Activated CD4-positive, alpha-beta T cell treated with anti-CD3 and anti-CD28 coated beads for 48 hours (primary cell): ENCODE measurements at regions not wholly inside any gene's neighbourhood (a gene's known extent, or its start where the extent isn't known, plus 50 kb on each side); places are given as distances from the start of the nearest gene placed in this dataset.

ENCODE experiments used
- DNase-seq: peaks from one replicate; pipeline ENCODE4 v3.0.0-alpha.2; 2020

DNA sequence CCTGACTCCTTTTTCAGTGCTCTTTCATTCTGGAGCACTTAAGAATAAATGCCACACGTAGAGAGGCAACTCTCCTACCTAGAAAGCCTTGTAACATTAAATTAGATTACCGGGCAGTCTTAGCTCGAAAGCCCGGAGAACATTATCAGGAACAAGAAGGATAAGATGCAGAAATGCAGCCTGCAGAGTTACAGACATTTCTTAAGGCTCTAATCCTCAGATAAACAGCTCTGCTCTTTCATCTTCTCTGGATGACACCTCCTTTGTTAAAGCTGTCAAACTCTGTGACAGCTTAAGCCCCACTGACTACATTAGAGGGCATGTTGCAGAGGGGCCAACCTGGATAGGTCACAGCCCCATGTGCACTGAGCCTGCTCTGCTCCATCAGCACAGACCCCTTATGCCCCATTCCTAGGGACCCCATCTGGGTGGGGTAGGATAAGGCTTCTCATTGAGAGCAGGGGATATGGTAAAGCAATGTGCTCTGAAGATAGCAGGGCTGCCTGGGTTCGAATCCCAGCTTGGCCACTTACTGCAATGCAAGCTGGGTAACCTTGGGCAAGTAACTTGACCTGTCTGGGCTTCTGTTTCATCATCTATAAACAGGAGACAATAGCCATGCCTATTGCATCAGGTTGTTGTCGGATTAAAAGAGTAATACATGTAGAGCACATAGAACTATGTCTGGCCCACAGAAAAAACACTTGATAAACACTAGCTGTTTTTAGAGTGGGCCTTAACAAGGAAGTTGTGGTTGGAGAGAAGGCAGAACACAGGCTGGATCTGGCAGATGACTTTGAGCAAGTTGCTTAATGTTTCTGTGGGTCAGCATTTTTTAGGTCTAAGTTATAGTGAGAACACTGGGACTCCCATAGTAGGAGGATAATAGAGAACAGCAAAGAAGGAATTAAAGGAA is 111.4 kb downstream of the THNSL2 start:
- no peak for DNase-seq

DNA sequence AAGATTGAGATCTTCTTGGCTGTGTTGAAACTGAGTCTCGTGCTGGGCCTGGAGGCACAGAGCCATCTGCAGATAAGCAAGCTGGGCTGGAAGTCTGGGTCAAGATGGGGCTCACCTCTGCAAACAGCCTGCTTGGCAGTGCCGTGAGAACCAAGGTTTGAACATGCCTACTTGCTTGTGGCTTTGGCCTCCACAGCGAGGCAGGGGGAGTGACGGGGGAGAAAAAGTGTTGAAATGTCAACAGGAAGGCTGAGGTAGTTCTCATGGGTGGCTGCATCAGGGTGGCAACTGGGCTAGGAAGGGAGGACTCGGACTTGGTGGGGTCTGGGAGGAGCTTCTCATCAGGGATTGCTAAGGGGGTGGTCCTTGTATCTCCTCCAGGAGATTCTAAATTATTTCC is 99.7 kb downstream of the THNSL2 start:
- no peak for DNase-seq

DNA sequence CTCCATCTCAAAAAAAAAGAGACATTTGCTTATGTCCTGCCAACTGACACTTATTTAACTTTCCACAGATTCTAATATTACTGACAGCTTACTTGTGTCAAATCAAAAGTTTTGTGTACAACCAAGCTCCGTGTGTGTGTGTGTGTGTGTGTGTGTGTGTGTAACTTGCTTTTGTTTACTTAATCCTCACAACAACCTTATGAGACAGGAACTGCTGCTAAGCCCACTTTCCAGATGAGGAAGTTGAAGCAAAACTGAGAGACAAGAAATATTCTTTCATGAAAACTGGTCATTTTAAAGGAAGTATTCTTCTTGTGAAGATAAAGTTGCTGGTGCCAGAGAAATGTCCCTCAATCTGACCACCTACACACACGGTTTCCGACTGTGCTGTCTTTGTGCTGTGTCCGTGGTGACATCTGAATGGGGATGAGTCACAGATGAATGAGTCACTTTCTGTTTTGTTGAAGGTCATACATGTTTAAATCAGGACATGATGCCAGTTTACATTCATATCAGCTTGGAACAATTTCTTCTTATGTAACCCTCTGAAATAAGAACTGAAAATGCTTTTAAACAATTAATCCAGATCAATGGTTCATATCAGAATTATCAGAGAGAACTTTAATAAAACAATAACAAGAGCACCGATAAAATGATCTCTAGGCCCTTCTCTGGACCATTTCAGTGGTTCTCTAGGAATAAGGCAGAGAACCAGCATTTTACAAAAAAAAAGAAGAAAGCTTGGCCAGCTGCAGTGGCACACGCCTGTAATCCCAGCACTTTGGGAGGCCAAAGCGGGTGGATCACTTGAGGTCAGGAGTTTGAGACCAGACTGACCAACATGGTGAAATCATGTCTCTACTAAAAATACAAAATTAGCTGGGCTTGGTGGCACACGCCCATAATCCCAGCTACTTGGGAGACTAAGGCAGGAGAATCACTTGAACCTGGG is 95.5 kb downstream of the THNSL2 start:
- DNase-seq: peak; percentile 24

DNA sequence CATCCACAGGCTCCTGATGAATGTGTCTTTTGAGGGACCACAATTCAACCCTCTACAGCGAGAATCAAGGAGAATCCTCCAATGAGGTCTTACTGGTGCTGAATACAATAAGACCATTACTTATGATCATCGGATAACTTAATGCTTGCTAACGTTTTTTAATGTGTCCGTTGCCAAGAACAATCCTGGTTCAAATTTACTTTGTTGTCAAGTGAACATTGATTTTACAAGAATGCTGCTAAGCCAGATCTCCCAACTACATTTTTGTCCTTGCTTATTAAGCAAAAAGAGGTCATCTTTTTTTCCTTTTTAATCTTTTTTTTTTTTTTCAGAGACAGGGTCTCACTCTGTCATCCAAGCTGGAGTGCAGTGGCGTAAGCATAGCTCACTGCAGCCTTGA is 93.7 kb downstream of the THNSL2 start:
- no peak for DNase-seq

DNA sequence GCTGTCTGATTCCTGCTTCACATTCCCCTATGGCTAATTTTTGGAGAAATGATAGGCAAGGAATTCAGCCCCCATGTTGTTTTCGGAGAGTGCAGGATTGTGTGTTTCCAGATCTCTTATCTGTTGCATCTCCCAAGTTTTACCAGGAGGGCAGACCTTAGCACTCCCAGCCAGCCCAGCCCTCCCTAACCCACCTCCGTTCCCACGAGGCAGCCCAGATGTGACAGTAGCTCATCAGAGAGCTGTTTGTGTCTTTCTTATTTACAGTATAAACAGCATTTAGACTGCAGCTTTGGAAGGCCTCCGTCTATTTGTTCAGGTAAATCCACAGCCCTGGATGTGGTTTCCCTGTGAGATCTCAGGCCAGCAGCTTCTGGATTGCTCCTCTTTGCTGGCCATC is 91.6 kb downstream of the THNSL2 start:
- no peak for DNase-seq

DNA sequence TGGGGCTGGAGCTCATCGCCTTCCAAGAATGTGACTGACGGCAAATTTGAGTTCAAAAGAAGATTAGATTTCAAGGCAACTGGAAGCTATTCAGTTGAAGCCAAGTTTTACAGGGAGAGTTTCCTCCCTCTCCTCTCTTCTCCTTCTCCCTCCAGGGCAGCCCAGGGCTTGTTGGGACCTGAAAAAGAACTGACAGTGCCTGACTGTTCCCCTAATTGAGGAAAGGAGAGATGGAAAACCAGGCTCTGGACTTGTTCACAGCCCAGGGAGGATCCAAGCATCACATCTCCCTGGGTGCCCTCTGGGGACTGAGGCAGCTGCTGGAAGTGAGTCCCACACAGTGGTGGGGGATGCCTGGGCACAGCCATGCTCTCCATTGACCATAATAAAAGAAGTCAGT is 88.1 kb downstream of the THNSL2 start:
- DNase-seq: no peak

DNA sequence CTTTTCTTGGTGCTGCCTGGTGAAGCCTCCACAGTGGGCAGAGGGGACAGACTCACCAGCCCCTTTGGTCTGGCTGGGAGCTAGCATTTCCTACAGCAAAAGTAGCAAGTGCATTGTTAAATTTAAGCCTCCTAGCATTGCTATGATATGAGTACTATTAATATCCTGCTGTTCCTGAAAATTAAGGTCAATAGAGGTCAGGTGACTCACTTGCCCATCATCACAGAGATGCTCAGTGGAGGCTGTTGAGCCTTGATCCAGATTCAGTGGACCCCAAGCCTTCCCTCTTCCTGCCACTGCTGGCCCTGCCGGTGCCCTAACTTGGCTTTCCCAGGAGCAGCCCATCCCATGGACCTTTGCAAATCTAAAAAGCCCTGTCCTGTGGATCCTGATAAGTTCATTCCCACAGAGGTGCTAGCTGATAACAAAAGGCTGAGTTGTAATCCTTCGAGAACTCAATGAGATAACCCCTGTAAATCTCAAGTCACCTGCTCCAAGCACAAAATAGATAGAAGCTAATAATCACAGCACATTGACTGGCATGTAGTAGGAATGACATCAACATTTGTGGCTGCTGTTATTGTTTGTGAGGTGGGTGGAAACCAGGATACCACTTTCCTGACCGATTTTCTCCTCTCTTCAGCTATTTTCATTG is 84.4 kb downstream of the THNSL2 start:
- no peak for DNase-seq

DNA sequence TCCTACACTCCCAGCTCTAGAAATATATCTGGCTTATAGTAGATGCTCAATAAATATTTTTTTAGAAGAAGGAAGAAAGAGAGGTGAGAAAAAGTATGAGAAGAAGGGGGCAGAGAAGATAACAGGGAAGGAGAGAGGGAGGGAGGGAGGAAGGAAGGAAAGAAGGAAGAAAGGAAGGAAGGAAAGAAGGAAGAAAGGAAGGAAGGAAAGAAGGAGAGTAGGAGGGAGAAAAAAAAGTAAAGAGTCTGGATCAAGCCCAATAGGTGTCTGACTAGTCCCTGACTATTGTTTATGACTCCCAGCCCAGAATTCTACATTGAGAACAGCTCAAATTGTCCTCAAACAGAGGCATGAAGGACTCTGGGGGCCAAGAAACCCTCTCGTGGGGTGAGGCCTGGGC is 83.9 kb downstream of the THNSL2 start:
- DNase-seq: no peak

DNA sequence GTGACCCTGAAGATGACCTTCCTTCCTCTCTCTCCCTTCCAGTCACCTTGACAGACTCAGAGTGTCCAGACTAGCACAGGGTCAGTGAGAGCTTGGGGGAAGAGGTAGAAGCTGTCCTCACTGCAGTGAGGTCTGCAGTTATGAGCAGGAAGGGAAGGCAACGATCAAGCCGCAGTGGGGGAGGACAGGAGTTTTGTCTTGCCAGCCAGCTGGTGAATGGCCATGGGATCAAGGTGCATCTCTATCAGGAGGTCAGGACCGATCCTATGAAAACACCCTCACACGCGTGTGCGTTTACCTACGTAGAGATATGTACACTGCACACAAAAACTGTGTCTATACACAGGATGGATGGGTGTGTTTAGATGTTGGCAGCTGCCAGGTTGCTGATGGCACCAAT is 83.2 kb downstream of the THNSL2 start:
- DNase-seq: no peak

DNA sequence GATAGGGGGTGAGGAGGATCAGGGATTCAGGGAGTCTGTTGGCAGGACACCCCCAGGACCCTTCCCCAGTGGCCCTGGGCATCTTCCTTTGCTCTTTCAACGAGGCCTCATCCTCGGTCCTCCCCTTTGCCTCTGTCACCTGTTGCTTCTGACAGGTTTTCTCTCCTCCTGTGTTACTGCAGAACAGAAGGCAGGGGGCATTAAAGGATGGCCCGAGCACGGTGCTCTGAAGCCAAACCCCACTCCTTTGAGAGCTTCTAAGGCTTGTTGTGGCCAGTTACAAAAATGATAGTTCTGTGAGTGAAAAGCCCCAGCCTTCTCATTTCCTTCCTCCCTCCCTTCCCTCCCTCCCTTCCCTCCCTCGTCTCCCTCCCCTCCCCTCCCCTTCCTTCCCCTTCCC is 82.5 kb downstream of the THNSL2 start:
- DNase-seq: no peak

DNA sequence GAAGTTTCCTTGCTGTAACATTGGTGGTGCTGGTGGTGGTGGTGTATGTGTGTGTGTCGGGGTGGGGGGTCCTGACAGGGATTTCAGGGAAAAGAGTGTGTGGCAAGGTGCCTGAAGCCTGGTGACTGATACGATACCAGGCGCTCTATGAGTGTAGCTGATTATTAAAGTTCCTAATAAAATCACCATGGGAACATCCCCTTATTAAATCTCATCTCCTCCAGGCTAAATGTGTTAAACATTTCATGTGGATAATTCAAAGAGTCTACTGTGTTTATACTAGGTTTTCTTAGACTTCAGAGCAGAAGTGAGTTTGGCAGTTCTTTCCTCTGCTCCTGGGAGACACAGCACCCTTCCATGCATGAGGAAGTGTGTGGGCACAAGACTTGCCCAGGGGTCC is 82.0 kb downstream of the THNSL2 start:
- DNase-seq: no peak

DNA sequence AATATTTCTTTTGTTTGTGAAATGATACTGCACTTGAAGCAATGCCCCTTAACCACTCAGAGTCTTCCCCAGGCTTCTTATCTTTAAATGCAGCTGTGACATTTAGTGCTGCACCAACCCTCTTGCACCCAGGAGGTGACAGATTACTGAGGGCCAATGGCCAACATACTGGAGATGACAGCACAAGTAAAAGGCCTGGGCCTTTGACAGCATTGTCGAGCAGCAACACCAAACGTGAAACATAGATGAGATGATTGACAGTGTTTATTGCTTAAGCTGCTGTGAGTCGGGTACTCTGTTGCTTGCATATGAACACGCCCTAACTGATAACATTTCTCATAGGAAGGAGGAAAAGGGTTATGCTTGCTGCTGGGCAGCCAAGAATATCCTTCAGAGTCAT is 80.3 kb downstream of the THNSL2 start:
- no peak for DNase-seq

DNA sequence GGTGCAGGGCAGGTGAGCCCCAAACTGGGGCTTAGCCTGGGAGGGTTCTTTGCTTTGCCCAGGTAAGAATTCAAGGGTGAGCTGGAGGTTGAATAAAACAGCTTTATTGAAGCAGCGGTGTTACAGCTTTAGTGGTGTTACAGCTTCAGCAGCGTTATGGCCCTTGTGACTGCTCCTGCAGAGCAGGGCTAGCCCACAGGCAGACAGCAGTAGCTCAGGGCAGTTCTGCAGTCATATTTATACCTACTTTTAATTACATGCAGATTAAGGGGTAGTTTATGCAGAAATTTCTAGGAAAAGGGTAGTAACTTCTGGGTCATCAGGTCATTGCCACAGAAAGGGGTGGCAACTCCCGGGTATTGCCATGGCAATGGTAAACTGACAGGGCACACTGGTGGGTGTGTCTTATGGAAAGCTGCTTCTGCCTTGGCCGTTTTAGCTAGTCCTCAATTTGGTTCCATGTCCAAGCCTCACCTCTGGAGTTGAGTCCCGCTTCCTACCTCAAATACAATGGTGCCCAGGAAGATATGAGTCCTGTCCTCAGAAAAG is 78.2 kb downstream of the THNSL2 start:
- DNase-seq: no peak

DNA sequence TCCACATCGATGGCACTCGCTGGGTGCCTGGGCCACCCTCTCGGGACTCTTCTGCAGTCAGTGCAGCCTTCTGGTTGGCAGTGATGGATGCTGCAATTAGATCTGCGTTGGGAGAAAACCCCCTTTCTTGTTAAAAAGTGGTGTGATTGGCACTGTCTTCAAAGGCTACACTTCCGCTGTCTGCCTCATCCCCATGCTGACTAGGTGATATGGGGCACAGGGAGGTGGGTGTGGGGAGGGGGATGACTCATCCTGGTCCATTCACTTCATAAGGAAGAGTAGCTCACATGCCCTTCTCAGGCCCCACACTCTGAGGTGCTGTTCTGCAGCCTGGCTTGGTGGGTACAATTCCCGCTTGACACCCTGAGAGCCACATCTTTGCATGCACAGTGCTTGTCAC is 77.4 kb downstream of the THNSL2 start:
- peak; percentile 27 for DNase-seq

DNA sequence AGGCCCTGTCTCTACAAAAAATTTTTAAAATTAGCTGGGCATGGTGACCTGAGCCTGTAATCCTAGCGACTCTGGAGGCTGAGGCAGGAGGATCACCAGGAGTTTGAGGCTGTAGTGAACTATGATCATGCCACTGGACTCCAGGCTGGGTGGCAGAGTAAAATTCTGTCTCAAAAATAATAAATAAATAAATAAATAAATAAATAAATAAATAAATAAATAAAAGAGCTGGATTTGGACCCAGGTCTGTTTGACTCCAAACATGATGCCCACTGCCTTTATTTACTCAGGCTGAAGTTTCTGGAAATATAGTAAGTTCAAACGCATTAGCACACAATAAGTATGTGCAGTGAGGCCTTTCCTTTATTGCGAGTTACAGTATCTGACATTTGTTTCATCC is 75.0 kb downstream of the THNSL2 start:
- DNase-seq: no peak

DNA sequence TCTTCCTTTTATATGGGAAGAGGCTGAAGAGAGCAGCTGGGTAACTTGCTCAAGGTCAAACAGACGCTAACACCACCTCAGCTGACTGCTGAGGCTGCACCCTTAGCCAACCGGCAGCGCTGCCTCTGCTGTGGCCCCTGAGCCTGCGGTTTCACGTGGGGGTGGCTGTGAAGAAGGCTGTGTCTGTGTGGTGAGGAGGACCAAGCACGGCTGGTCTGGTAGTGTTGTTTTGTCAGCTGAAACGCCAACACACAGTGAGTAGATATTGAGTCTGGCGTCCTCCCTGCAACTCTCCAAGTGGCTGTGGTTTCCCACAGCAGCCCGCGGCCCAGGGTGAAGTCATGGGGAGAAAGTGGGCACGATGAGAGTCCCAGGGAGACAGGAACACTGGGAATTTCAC is 69.6 kb downstream of the THNSL2 start:
- no peak for DNase-seq

DNA sequence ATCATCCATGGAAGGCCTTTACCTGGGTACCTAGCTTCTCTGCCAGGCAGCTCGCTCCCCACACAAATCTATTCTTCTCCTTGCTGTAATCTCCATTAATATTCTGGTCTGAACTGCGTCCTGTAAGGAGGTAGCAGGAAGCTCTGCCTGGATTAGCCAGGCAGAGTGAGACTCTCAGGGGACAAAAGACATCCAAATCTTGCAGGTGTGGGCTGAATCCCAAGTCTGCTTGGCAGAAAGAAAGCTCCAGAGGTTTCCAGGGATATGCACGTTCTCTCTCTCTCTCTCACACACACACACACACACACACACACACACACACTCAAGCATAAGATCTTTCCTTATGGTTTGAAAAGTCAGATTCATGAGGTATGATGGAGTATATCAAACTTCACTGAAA is 66.5 kb downstream of the THNSL2 start:
- no peak for DNase-seq
